ENCODE measurements at regions not wholly inside any gene's neighbourhood (a gene's known extent, or its start where the extent isn't known, plus 50 kb on each side); places are given as distances from the start of the nearest gene placed in this dataset.

GRCh38 chr16:73526011-73526804 is 478.3 kb upstream of the ZFHX3 start:
- CTCF ChIA-PET, result interaction anchor here (0.7 to 1.2 kb wide), 3 partner anchors 8 to 99 kb away, joined by 3 read pairs; no protein-coding TSS in a partner anchor
- H3K27me3 ChIP-seq (ENCODE audit: insufficient read depth), result no peaks in the 10 kb centered on the region
- TF ChIP-seq EP300 (IDR thresholded peaks at IDR 0.05; ENCODE audit: borderline replicate concordance in 1 of 2, low read depth in 1 of 2, low read length in 1 of 2) (no peak), ZBTB33 (IDR thresholded peaks at IDR 0.05; ENCODE audit: borderline replicate concordance, low read depth) (no peak), IRF3 (IDR thresholded peaks at IDR 0.05; ENCODE audit: low read depth, low read length) (no peak), USF1 (IDR thresholded peaks at IDR 0.05; ENCODE audit: borderline replicate concordance, low read depth) (no peak), RCOR1 (IDR thresholded peaks at IDR 0.05; ENCODE audit: low read length) (no peak), SIN3A (IDR thresholded peaks at IDR 0.05; ENCODE audit: borderline replicate concordance, low read depth, low read length) (no peak), GATA2 (CRISPR knock-in tag; IDR thresholded peaks at IDR 0.05) (no peak), MAX (IDR thresholded peaks at IDR 0.05; ENCODE audit: low read depth) (no peak), RAD21 (IDR thresholded peaks at IDR 0.05; ENCODE audit: low read length) (no peak), YY1 (IDR thresholded peaks at IDR 0.05; ENCODE audit: low read depth) (no peak), FOSL2 (IDR thresholded peaks at IDR 0.05; ENCODE audit: borderline replicate concordance, low read depth) (no peak), CTCF (IDR thresholded peaks at IDR 0.05) (no peak), ELF1 (IDR thresholded peaks at IDR 0.05) (no peak), RFX5 (IDR thresholded peaks at IDR 0.05; ENCODE audit: low read length) (no peak), MEF2A (IDR thresholded peaks at IDR 0.05; ENCODE audit: borderline replicate concordance, low read depth) (no peak), SMC3 (IDR thresholded peaks at IDR 0.05; ENCODE audit: low read depth, low read length) (no peak)

More at GRCh38 chr16:73526011-73526804, 478.3 kb upstream of the ZFHX3 start:
- Histone ChIP-seq H3F3A (replicated peaks; ENCODE audit: insufficient read depth) (no peaks in the 10 kb centered on the region), H3K4me1 (ENCODE audit: control insufficient read depth in 1 of 2, insufficient read depth in 2 of 2, low read depth in 1 of 2, low read length in 1 of 2) (no peaks in the 10 kb centered on the region), H3K79me2 (ENCODE audit: insufficient read depth) (no peaks in the 10 kb centered on the region), H2AFZ (ENCODE audit: low read depth) (no peak overlapping the region), H3K9ac (no peak overlapping the region), H3K36me3 (replicated peaks in 1 of 2; ENCODE audit: control insufficient read depth in 1 of 2, insufficient read depth in 2 of 2, low read length in 1 of 2) (no peaks in the 10 kb centered on the region), H3K9me3 (no peaks in the 10 kb centered on the region), H3K27ac (ENCODE audit: low read depth in 2 of 2, low read length in 1 of 2) (no peak overlapping the region), H4K20me1 (ENCODE audit: insufficient read depth) (no peaks in the 10 kb centered on the region), H3K9me2 (no peaks in the 10 kb centered on the region), H3K4me3 (ENCODE audit: low read depth in 2 of 2, low read length in 1 of 2) (no peak overlapping the region), H3K4me2 (no peak overlapping the region)
- POLR2A ChIA-PET, result no interaction called here
- no peak for DNase-seq
- WGBS (ENCODE audit: low lambda C conversion rate), result 47% methylated on average over 13 of the region's 13 CpGs

All from SK-N-SH (cell line).